ENCODE measurements at regions not wholly inside any gene's neighbourhood (a gene's known extent, or its start where the extent isn't known, plus 50 kb on each side); places are given as distances from the start of the nearest gene placed in this dataset.

DNA sequence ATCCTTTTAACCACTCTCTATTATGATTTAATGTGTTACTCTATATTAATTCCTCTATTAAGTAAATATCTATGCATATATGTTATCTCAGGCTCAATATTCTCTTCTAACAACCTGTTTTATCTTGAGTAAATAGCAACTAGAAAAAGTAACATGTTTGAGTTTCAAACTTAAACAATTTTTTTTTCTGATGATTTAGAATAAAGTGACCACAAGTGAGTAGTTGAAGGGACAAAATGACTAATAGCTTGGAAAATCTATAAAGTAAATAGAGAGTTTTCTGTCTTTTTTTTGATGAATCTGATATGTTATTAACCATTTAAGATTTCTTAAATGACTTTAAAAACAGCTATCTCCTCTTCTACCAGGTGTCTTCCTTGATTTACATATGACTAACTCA lies 483.8 kb downstream of the TFEC start:
- no peak for TF ChIP-seq POLR2A (IDR thresholded peaks at IDR 0.05)
- TF ChIP-seq, protein P1, sequence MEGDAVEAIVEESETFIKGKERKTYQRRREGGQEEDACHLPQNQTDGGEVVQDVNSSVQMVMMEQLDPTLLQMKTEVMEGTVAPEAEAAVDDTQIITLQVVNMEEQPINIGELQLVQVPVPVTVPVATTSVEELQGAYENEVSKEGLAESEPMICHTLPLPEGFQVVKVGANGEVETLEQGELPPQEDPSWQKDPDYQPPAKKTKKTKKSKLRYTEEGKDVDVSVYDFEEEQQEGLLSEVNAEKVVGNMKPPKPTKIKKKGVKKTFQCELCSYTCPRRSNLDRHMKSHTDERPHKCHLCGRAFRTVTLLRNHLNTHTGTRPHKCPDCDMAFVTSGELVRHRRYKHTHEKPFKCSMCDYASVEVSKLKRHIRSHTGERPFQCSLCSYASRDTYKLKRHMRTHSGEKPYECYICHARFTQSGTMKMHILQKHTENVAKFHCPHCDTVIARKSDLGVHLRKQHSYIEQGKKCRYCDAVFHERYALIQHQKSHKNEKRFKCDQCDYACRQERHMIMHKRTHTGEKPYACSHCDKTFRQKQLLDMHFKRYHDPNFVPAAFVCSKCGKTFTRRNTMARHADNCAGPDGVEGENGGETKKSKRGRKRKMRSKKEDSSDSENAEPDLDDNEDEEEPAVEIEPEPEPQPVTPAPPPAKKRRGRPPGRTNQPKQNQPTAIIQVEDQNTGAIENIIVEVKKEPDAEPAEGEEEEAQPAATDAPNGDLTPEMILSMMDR (IDR thresholded peaks at IDR 0.05), result no peak

All from heart left ventricle (tissue), 13 donors.